ENCODE measurements at regions not wholly inside any gene's neighbourhood (a gene's known extent, or its start where the extent isn't known, plus 50 kb on each side); places are given as distances from the start of the nearest gene placed in this dataset.
"Not testable (repeated sequence)": the region's sequence is repeated elsewhere in the genome, so short reads cannot be mapped to it uniquely, and the experiment has no call there.

GRCh38 chr10:109386101-109386500 lies 537.2 kb downstream of the XPNPEP1 start:
- no peak for DNase-seq

GRCh38 chr10:109379186-109379585 lies 544.1 kb downstream of the XPNPEP1 start:
- DNase-seq = no peak

- DNase-seq = no peak
These were observed 549.1 kb downstream of the XPNPEP1 start for GRCh38 chr10:109374215-109374614.

- DNase-seq = no peak
These were observed 564.0 kb downstream of the XPNPEP1 start for GRCh38 chr10:109359316-109359715.

- no peak for DNase-seq
These were observed 565.0 kb downstream of the XPNPEP1 start for GRCh38 chr10:109358325-109358724.

GRCh38 chr10:109348324-109348723 lies 575.0 kb downstream of the XPNPEP1 start:
- no peak for DNase-seq

GRCh38 chr10:109343293-109343692 lies 580.0 kb downstream of the XPNPEP1 start:
- DNase-seq = no peak

GRCh38 chr10:109341986-109342385 lies 581.3 kb downstream of the XPNPEP1 start:
- DNase-seq = no peak

GRCh38 chr10:109328001-109328400 lies 595.3 kb downstream of the XPNPEP1 start:
- DNase-seq = no peak

- no peak for DNase-seq
These were observed 596.0 kb downstream of the XPNPEP1 start for GRCh38 chr10:109327266-109327665.

- no peak for DNase-seq
These were observed 598.6 kb downstream of the XPNPEP1 start for GRCh38 chr10:109324721-109325120.

- DNase-seq = no peak
These were observed 605.5 kb downstream of the XPNPEP1 start for GRCh38 chr10:109317746-109318366.

- not testable (repeated sequence) for DNase-seq
These were observed 609.3 kb downstream of the XPNPEP1 start for GRCh38 chr10:109314016-109314415.

GRCh38 chr10:109312555-109312954 lies 610.8 kb downstream of the XPNPEP1 start:
- not testable (repeated sequence) for DNase-seq

- no peak for DNase-seq
These were observed 614.3 kb downstream of the XPNPEP1 start for GRCh38 chr10:109308971-109309370.

- not testable (repeated sequence) for DNase-seq
These were observed 616.2 kb downstream of the XPNPEP1 start for GRCh38 chr10:109307102-109307501.

GRCh38 chr10:109306698-109307097 lies 616.6 kb downstream of the XPNPEP1 start:
- DNase-seq = no peak

GRCh38 chr10:109287858-109288257 lies 635.5 kb downstream of the XPNPEP1 start:
- DNase-seq = no peak

- DNase-seq = no peak
These were observed 640.8 kb downstream of the XPNPEP1 start for GRCh38 chr10:109282510-109282909.

GRCh38 chr10:109281347-109281746 lies 642.0 kb downstream of the XPNPEP1 start:
- DNase-seq = no peak

GRCh38 chr10:109280837-109281236 lies 642.5 kb downstream of the XPNPEP1 start:
- DNase-seq = no peak

GRCh38 chr10:109277456-109277855 lies 645.9 kb downstream of the XPNPEP1 start:
- DNase-seq = no peak

GRCh38 chr10:109275960-109276359 lies 647.4 kb downstream of the XPNPEP1 start:
- DNase-seq = no peak

GRCh38 chr10:109274681-109275080 lies 648.6 kb downstream of the XPNPEP1 start:
- DNase-seq = no peak

GRCh38 chr10:109270173-109270572 lies 653.1 kb downstream of the XPNPEP1 start:
- no peak for DNase-seq
